ENCODE measurements at regions not wholly inside any gene's neighbourhood (a gene's known extent, or its start where the extent isn't known, plus 50 kb on each side); places are given as distances from the start of the nearest gene placed in this dataset.
"Not testable (repeated sequence)": the region's sequence is repeated elsewhere in the genome, so short reads cannot be mapped to it uniquely, and the experiment has no call there.

- DNase-seq: no peak
Observed at GRCh38 chr10:21363092-21363730, 162.3 kb downstream of the SKIDA1 start.

GRCh38 chr10:21359202-21359601 lies 166.3 kb downstream of the SKIDA1 start:
- no peak for DNase-seq

- DNase-seq: no peak
Observed at GRCh38 chr10:21355591-21356011, 169.9 kb downstream of the SKIDA1 start.

- no peak for DNase-seq
Observed at GRCh38 chr10:21352886-21353285, 172.6 kb downstream of the SKIDA1 start.

GRCh38 chr10:21351594-21351993 lies 173.9 kb downstream of the SKIDA1 start:
- DNase-seq: not testable (repeated sequence)

- no peak for DNase-seq
Observed at GRCh38 chr10:21349912-21350286, 175.6 kb downstream of the SKIDA1 start.

GRCh38 chr10:21347785-21348170 lies 177.7 kb downstream of the SKIDA1 start:
- DNase-seq: no peak

GRCh38 chr10:21347043-21347784 lies 178.3 kb downstream of the SKIDA1 start:
- DNase-seq: no peak

GRCh38 chr10:21343087-21343486 lies 182.4 kb downstream of the SKIDA1 start:
- DNase-seq: no peak

- not testable (repeated sequence) for DNase-seq
Observed at GRCh38 chr10:21342499-21342898, 183.0 kb downstream of the SKIDA1 start.

- no peak for DNase-seq
Observed at GRCh38 chr10:21340331-21340730, 185.2 kb downstream of the SKIDA1 start.

GRCh38 chr10:21337171-21337792 lies 188.2 kb downstream of the SKIDA1 start:
- no peak for DNase-seq

- DNase-seq: no peak
Observed at GRCh38 chr10:21336476-21337170, 188.9 kb downstream of the SKIDA1 start.

- no peak for DNase-seq
Observed at GRCh38 chr10:21334891-21335696, 190.4 kb downstream of the SKIDA1 start.

GRCh38 chr10:21330628-21331020 lies 194.9 kb downstream of the SKIDA1 start:
- DNase-seq: no peak

GRCh38 chr10:21329995-21330627 lies 195.4 kb downstream of the SKIDA1 start:
- no peak for DNase-seq

GRCh38 chr10:21327289-21327993 lies 198.0 kb downstream of the SKIDA1 start:
- DNase-seq: no peak

GRCh38 chr10:21326594-21327288 lies 198.7 kb downstream of the SKIDA1 start:
- DNase-seq: no peak

GRCh38 chr10:21318540-21319167 lies 206.8 kb downstream of the SKIDA1 start:
- DNase-seq: no peak

- no peak for DNase-seq
Observed at GRCh38 chr10:21317902-21318301, 207.6 kb downstream of the SKIDA1 start.

Data from CD4-positive, alpha-beta T cell treated with Interleukin-4 for 1 hour (primary cell).